ENCODE measurements at regions not wholly inside any gene's neighbourhood (a gene's known extent, or its start where the extent isn't known, plus 50 kb on each side); places are given as distances from the start of the nearest gene placed in this dataset.
"Not testable (repeated sequence)": the region's sequence is repeated elsewhere in the genome, so short reads cannot be mapped to it uniquely, and the experiment has no call there.

- WGBS, 4 donors = 42 to 83% (median 44%) methylated on average over 1 to 6 of the region's 14 CpGs; no CpG with 5 or more reads in 1 of the 4 donors
- DNase-seq; H3K4me3 ChIP-seq; H3K4me1 ChIP-seq (replicated peaks in 1 of 2); H3K27me3 ChIP-seq; H3K36me3 ChIP-seq (replicated peaks in 1 of 2); H3K9me3 ChIP-seq (replicated peaks in 1 of 3); H3K27ac ChIP-seq: not testable (repeated sequence)
- intact Hi-C loops (cut with DNase I) = loop anchor here in 1 of 2 donors (10.0 kb wide), 1 partner anchor 116 kb away; no protein-coding TSS in a partner anchor
These were observed 154.3 kb downstream of the TMEM121 start for GRCh38 chr14:105680736-105681098.

- 48 to 64% (median 58%) methylated on average over 12 to 15 of the region's 26 CpGs for WGBS, 4 donors
- DNase-seq; H3K27ac ChIP-seq; H3K4me1 ChIP-seq (replicated peaks in 1 of 2); H3K4me3 ChIP-seq; H3K27me3 ChIP-seq; H3K36me3 ChIP-seq (replicated peaks in 1 of 2); H3K9me3 ChIP-seq (replicated peaks in 1 of 3): not testable (repeated sequence)
- intact Hi-C loops (cut with DNase I) = loop anchor here in 1 of 2 donors (10.0 kb wide), 1 partner anchor 117 kb away; no protein-coding TSS in a partner anchor
These were observed 155.3 kb downstream of the TMEM121 start for GRCh38 chr14:105681606-105682185.

GRCh38 chr14:105682442-105682841, 156.1 kb downstream of the TMEM121 start:
- H3K9me3 ChIP-seq (replicated peaks in 1 of 3); DNase-seq; H3K4me3 ChIP-seq; H3K36me3 ChIP-seq (replicated peaks in 1 of 2); H3K4me1 ChIP-seq (replicated peaks in 1 of 2); H3K27ac ChIP-seq; H3K27me3 ChIP-seq: not testable (repeated sequence)
- intact Hi-C loops (cut with DNase I) = loop anchor here in 1 of 2 donors (10.0 kb wide), 1 partner anchor 118 kb away; no protein-coding TSS in a partner anchor
- 67 to 69% methylated on average over 3 to 6 of the region's 15 CpGs; no CpG with 5 or more reads in 2 of the 4 donors for WGBS, 4 donors

GRCh38 chr14:105682956-105683570, 156.7 kb downstream of the TMEM121 start:
- WGBS, 4 donors = 70 to 83% (median 82%) methylated on average over 4 to 5 of the region's 5 CpGs
- Histone ChIP-seq H3K36me3 (replicated peaks in 1 of 2) (no peaks in the 10 kb centered on the region), H3K27me3 (no peaks in the 10 kb centered on the region), H3K4me1 (replicated peaks in 1 of 2) (no peaks in the 10 kb centered on the region), H3K9me3 (replicated peaks in 1 of 3) (no peaks in the 10 kb centered on the region), H3K4me3 (no peak overlapping the region), H3K27ac (no peak overlapping the region)
- intact Hi-C loops (cut with DNase I) = loop anchor here in 1 of 2 donors (10.0 kb wide), 1 partner anchor 118 kb away; no protein-coding TSS in a partner anchor
- TF ChIP-seq CTCF (IDR thresholded peaks at IDR 0.05) = no peak
- TF ChIP-seq POLR2A (IDR thresholded peaks at IDR 0.05) = no peak
- DNase-seq = no peak

- not testable (repeated sequence) for H3K4me3 ChIP-seq; H3K9me3 ChIP-seq (replicated peaks in 1 of 3); H3K27ac ChIP-seq; H3K27me3 ChIP-seq; H3K36me3 ChIP-seq (replicated peaks in 1 of 2); DNase-seq; H3K4me1 ChIP-seq (replicated peaks in 1 of 2)
- 60 to 68% (median 64%) methylated on average over 2 to 10 of the region's 14 CpGs for WGBS, 4 donors
- intact Hi-C loops (cut with DNase I) = loop anchor here in 1 of 2 donors (10.0 kb wide), 1 partner anchor 119 kb away; no protein-coding TSS in a partner anchor
These were observed 157.7 kb downstream of the TMEM121 start for GRCh38 chr14:105684056-105684455.

- not testable (repeated sequence) for H3K4me1 ChIP-seq (replicated peaks in 1 of 2); H3K36me3 ChIP-seq (replicated peaks in 1 of 2); H3K27me3 ChIP-seq; DNase-seq; H3K9me3 ChIP-seq (replicated peaks in 1 of 3); H3K4me3 ChIP-seq; H3K27ac ChIP-seq
- intact Hi-C loops (cut with DNase I) = loop anchor here in 1 of 2 donors (10.0 kb wide), 1 partner anchor 120 kb away; no protein-coding TSS in a partner anchor
- 84 to 93% (median 89%) methylated on average over 5 to 7 of the region's 8 CpGs for WGBS, 4 donors
These were observed 158.2 kb downstream of the TMEM121 start for GRCh38 chr14:105684597-105684996.
